GM18499 (cell line): ENCODE measurements at regions not wholly inside any gene's neighbourhood (a gene's known extent, or its start where the extent isn't known, plus 50 kb on each side); places are given as distances from the start of the nearest gene placed in this dataset.
"Not testable (repeated sequence)": the region's sequence is repeated elsewhere in the genome, so short reads cannot be mapped to it uniquely, and the experiment has no call there.

Source experiments
- ATAC-seq: cut with Tn5 transposase; IDR thresholded peaks from one replicate; pipeline ENCODE4 v1.9.1; 2021; ENCODE audit warnings: moderate number of reproducible peaks; ENCODE audit not compliant: insufficient read depth, unreplicated experiment

DNA sequence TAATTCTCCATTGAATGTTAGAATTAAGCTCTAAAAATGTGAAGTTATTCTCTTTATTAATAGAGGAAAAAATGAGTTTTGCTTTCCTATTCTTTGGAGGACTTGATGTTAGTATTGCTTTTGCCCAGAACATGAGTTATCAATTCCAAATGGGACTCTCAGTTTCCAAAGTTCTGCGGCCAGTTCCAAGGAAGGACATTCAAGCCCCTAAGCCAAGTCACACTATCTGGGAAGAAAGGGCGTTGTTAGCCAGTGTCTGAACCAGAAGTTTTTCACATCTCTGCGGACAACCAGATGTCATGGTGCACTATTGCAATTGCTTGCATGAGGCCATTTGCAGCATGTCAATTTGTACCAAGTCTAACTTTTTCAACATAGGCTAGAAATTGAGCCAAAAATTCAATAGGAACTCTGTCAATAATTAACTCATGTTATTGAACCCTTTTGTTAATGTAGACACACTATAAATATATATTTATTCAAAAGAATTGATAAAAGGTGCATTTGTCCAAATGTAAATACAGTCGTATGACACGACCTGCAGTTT is 183.3 kb upstream of the PIK3R1 start:
- no peak for ATAC-seq

DNA sequence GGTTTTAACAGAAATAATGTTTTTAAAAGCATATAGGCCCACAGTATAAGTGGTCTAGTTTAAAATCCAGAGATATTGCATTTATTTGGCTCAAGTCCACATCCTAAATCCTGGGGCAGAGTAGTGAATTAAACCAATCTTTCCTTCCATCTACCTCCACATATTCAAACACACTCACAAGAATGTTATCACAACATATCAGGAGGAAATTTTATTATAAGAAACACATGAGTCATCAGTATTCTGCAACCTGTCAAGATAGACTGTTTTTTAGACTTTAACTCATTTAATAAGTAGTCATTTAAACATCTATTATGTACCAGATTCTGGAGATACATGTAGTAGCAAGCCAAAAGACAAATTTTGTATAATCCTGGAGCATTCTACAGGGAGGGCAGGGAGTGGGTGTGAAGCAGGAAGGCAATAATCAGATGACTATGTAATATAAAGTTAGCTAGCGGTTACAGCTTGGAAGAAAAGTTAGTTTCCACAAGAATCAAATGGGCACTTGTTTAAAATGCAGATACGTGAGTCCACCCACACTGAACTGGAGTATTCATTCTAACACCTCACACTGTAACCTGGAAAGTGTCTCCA is 187.3 kb upstream of the PIK3R1 start:
- ATAC-seq: no peak

DNA sequence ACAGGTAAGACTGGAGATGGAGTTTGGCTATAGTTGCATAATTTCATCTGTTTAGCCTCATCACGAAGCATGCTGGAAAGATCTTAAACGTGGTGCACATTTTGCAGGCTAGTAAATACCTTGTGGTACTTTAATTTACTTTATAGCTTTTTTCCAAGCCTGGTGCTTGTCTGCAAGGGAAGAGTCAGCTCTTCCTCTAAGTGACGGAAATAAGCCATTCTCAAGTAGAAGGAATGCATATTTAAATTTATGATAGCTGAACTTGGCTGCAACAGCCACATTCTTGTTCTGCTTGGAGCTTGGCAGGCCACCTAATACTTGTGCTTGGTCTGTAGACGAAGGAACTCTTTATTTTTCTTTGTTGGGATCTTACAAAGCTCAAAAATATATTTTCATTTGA is 188.0 kb upstream of the PIK3R1 start:
- no peak for ATAC-seq

DNA sequence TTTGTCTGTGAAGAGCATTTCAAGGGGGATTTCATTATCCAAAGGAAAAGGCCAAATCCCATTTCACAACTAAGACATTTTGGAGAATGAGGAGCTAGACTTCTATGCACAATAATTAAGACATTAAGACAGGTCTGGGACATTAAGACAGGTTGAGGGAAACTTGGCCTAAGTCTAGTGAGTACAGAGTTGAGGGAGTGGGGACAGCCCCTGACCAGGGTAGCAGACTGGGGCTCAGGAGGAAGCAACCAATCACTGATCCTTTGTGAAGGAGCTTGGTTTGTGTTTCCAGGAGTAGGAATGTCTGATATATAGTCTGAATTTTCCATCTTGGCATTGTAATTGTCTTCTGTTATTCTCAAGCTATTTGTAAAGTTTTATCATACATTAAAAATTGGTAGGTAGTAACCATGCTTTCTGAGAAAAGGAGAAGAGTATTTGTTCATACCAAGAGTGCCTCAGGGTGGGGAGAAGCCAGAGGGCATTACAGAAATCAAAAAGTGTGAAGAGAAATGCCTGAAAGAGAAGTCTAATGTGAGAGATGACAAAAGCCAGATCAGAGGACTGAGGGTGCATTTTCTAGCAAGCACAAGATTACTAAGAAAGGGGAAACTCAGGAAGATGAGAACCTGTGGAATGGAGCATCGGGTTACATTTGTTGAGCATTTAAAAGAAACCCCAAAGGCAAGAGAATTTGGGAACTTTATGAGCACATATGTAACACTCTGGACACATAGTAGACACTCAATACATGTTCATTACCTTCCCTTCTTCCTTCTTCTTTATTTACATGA is 189.3 kb upstream of the PIK3R1 start:
- ATAC-seq: no peak

DNA sequence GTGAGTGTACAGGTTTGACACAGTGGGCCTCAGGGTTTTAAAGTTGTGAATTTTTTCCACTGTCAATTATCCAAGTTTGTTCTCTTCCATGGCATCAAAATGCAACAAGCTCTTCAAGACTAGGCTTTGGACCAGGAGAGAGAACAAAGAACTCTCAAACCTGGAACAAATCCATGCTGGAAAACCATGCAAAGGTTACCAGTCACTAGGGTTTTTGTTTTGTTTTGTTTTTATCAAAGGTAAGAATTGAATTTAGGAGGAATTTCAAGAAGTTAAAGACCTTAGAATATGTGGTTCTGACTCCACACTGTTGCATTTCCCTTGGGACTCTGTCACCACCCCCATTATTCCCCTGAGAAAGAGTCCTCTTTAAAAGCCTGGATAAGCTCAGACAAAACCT is 191.1 kb upstream of the PIK3R1 start:
- ATAC-seq: no peak

DNA sequence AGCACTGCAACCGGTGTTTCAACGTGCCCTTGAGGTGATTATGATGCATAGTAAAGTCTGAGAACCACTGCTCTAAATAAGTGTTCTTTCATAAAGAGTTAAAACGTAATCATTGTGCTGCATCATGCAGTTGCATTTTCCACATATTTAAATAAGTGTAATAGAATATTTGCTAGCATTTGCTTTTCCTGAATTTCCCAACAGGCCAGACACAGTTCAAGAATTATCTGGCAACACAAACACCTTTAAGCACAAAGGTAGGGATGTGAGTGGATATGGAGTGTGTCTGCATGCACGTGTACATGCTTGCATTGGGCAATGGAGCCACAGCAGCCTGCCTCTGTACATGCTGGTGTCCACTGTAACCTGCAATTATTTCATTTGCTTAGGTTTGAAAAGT is 193.6 kb upstream of the PIK3R1 start:
- no peak for ATAC-seq

DNA sequence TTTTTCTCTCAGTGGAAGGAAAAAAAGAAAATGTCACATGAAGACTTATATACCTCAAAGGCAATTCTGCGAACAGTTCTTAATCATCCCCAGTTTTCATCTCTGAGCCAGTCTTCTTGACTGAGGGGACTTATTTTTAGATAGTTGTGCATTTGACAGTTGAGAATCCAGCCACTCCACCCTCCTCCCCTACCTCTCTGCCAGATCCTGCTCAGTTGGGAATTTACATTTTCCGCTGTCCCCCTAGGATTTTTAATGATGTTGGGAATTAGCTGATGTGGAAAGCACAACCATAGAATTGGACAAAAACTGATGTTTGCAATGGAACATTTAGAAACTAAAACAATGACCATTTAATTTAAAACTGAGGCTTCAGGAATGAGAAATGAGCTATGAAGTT is 194.3 kb upstream of the PIK3R1 start:
- ATAC-seq: no peak

DNA sequence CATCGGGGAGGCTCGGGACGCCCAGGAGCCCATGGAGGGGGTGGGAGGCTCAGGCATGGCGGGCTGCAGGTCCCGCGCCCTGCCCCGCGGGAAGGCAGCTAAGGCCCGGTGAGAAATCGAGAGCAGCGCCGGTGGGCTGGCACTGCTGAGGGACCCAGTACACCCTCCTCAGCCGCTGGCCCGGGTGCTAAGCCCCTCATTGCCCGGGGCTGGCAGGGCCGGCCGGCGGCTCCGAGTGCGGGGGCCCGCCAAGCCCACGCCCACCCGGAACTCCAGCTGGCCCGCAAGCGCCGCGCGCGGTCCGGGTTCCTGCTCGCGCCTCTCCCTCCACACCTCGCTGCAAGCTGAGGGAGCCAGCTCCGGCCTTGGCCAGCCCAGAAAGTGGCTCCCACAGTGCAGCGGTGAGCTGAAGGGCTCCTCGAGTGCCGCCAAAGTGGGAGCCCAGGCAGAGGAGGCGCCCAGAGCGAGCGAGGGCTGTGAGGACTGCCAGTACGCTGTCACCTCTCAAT is 195.0 kb upstream of the PIK3R1 start:
- ATAC-seq: not testable (repeated sequence)

DNA sequence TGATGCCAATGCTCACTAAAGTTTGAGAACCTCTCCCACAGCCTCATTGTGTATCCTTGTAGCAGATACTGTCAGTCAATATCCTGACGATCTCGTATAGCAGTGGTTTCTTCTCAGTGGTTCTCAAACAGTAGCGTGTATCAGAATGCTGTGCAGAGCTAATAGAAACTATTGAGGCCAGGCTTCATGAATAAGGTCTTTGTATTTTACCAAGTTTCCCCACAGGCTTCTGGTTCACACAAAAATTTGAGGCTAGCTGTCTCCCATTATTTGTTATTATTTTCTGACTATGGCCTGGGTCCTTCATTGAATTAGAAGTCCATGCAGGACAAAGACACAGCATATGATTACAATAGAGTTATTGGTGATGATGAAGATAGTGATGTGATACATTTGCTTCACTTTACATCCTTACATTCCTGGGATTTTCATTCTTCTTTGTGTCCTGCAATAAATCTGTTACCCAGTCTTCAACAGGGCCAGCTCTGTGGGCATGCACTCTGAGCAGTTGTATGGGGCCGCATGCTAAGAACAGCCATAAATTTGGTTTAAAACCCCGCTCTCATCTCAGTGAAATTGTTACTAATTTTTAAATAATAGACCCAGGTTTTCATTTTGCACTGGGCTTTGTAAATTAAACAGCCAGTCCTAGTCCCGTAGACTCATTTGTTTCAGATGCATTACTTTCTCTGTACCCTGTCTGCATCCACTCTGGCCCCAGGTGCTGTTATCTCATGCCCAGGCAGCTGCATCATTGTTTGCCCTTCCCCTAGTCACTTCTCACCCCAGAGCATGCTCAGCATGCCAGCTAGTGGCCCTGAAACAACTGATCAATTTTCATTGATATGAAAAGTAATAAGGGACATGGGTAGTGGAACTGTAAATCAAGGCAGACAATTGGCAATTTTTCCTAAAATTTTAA is 199.9 kb upstream of the PIK3R1 start:
- ATAC-seq: no peak

DNA sequence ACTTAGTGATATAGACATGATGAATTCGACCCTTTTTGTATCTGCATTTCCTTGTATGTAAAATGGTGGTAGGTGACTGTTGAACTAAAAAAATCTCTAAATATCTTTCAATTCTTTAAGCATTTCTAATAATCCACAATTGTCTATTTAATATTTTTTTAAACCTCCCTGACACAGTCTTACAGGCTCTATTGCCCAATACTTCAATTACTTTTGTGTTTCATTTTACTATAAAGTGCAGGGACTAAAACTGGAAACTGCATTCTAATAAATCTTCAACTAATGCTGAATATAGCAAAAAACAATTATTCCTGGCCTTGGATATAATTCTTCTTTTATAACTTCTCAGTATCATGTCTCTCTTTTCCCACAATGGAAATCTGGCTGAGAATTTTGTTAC is 202.7 kb upstream of the PIK3R1 start:
- ATAC-seq: no peak

DNA sequence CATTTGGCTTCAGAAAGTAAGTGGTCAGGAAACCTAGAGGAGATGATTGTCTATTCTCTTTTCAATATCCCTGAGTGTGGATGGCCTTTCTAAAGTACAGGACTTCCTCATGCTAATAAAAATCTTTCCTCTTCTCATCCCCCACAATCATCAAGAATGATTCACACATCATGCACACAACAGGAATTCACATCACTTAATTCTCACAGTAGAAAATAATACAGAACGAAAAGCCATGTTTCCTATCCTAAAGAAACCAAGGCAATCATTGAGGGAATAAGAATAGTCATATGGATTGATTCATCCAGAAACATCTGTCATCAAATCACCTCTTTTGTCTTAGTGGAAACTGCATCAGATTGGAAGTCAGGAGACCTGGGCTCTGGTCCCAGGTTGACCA is 203.1 kb upstream of the PIK3R1 start:
- no peak for ATAC-seq

DNA sequence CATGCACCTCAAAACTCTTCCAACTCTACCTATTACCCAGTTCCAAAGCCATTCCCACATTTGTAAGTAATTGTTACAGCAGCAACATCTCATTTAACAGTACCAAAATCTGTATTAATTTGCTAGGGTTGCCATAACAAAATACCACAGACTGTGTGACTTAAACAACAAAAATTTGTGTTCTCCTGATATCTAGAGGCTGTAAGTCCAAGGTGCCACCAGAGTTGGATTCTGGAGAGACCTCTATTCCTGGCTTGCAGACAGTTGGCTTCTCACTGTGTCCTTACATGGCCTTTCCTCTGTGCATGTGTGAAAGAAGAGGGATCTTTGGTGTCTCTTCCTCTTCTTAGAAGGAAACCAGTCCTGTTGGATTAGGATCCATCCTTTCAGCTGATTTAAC is 203.8 kb upstream of the PIK3R1 start:
- ATAC-seq: no peak

DNA sequence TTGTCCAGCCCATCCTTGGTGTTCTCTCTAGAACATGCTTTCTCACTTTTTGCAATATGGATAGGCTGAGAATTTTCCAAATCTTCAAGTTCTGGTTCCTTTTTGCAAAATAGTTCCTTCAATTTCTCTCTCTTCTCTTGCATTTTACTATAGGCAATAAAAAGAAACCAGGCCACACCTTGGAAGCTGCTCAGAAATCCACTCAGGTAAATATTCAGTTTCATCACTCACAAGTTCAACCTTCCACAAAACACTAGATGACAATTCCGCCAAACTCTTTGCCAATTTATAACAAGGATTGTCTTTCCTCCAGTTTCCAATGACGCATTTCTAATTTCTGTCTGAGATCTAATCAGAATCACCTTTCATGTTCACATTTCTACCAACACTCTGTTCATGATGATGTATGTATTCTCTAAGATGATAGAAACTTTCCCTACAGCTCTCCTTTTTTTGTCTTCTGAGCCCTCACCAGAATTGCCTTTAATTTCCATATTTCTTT is 204.2 kb upstream of the PIK3R1 start:
- no peak for ATAC-seq

DNA sequence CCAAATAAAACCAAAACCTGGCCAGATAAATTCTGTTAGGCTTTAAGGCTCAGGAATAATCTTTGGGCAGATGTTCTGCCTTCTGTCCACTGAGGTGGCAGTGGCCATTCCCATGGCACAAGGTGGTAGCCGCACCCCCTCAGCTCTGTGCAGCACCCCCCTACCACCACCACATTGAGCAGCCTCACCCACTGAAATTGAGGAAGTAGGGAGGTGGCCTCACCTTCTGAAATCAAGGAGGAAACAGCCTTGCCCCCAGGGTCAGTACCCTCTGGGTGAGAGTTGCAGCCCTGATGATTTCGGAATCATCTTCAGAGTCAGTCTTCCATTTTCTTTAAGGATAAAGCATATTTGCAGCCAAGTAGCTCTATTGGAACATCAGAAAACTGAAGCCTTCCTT is 204.8 kb upstream of the PIK3R1 start:
- ATAC-seq: no peak

DNA sequence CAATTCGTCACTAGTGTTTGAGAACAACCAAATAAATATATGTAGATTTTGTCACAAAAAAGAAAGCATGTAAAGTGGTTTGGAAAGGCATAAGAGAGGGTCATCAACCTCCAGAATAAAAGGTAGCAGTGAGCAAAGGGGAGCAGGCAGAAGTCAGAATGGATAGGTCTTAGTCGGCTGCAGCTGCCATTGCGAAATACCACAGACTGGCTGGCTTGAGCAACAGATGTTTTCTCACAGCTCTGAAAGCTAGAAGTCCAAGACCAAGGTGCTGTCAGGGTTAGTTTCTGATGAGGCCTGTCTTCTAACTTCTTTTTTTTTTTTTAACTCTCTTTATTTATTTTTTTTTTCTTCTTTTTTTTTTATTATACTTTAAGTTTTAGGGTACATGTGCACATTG is 208.1 kb upstream of the PIK3R1 start:
- no peak for ATAC-seq

DNA sequence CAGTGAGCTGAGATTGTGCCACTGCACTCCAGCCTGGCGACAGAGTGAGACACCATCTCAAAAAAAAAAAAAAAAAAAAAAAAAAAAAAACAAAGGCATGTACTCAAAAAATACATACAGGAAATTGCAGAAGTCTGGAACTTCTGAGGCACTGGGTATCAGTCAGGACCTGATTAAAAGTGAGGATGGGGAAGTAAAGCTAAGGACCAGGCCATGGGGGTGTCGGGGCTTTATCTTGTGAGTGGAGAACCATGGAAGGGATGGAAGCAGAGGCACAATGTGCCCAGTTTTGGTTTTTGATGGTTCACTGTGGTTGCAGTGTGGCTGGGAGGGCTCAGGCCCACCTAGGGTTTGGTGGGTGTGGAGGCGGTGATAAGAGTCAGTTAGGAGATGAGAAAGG is 212.7 kb upstream of the PIK3R1 start:
- no peak for ATAC-seq

DNA sequence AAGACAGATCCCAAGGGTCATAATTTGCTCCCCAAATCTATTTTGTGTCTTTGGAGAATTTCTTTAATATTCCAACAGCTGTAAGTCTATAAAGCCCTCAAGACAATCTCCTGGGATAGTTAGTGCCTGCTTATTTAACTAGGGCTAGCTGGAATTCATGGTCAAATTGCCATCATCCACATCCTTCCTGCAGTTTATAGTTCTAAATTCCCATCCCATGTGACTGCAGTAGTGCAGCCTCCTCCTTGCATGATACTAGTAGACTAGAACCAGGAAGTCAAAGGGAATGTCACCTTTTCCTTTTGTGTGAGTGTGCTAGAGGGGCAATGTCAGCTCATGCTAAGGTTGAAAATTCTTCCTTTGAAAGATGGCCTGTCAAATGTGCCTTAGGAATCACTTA is 214.8 kb upstream of the PIK3R1 start:
- no peak for ATAC-seq

DNA sequence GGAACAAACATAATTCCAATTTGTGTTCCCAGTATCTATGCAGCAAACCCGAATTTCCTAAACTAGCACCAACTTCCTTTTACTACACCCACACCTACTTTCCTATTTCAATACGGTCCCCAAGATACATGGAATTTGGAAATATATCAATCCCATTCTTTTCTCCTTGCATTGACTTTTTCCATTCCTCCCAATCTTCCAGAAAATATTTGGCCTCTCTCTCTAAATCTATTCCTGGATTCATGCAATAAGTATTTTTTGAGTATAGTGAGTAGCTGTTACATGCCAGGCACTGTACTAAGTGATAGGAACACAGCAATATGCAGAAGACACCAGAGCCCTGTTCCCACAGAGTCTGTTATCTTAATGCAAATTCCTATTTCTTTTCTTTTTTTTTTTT is 216.2 kb upstream of the PIK3R1 start:
- no peak for ATAC-seq

DNA sequence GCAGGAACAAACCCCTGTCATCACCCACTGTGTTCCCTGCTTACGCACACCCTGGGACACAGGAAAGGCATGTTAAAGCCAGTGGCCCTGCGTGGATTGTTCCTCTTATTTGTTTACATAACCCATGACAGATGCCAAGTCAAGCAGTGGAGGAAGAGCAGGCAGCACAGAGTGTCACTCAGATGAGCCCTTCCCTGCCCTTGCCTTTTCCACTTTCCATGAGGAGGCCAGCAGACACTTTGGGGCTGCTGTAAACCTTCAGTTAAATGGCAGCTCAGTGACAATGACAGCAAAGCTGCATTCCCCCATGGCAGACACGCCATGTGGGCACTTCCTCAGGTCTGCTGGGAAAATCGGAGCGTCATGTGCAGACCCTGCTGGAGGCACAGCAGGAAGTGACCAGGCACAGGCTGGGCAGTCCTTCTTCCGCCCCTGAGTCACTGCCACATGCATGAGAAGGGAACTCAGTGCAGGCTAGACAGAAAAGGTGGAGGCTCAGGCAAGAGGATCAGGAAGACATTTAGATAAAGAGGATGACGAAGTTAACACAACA is 216.8 kb upstream of the PIK3R1 start:
- no peak for ATAC-seq

DNA sequence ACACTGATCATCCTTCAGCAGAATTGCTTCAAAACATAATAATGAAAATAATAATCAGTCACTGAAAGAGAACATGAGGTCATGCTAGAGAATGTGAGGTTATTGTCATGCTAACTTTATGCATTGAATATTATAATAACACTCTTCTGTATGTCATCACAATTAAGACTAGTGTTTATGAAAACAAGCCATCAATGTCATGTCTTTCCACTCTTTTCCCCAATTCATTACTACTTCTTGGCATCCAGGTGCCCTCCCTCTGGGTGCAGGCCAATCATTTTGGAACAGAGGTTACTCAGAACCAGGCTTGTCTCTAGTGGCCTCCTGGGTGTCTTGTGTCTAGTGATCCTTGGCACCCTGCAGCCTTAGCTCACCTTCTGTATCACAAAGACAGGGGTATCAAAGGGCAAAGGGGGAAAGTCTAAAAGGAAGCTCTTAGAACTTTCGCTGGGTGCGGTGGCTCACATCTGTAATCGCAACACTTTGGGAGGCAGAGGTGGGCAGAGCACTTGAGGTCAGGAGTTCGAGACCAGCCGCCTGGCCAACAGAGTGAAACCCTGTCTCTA is 217.6 kb upstream of the PIK3R1 start:
- ATAC-seq: no peak
